Gastrocnemius medialis (tissue), 4 donors: ENCODE measurements at regions not wholly inside any gene's neighbourhood (a gene's known extent, or its start where the extent isn't known, plus 50 kb on each side); places are given as distances from the start of the nearest gene placed in this dataset.

ENCODE experiments used
- CTCF ChIP-seq, 5 experiments: fragments of 450-650 bp in 3 of 5; fragments of 200-600 bp in 2 of 5; sonication (generic) in 2 of 5; IDR thresholded peaks in 4 of 5; conservative IDR thresholded peaks in 1 of 5; 1 replicate in 4 of 5; 2 replicates in 1 of 5; pipeline ENCODE4 v1.5.1; 2016 to 2019; ENCODE audit warnings: antibody characterized with exemption in 5 of 5, mild to moderate bottlenecking in 3 of 5, moderate library complexity in 3 of 5
- POLR2A ChIP-seq, 2 donors: fragments of 450-650 bp; IDR thresholded peaks; one replicate each; pipeline ENCODE4 v1.6.1; 2017; ENCODE audit warnings: antibody characterized with exemption in 2 of 2, mild to moderate bottlenecking in 2 of 2, moderate library complexity in 2 of 2

- no peak for TF ChIP-seq CTCF (IDR thresholded peaks at IDR 0.05 in 4 of 5, conservative IDR thresholded peaks at IDR 0.05 in 1 of 5)
- no peak for TF ChIP-seq POLR2A (IDR thresholded peaks at IDR 0.05)
Measured at GRCh38 chr10:128572696-128573095, 446.5 kb upstream of the MKI67 start.
